HCT116 (cell line): ENCODE measurements at regions not wholly inside any gene's neighbourhood (a gene's known extent, or its start where the extent isn't known, plus 50 kb on each side); places are given as distances from the start of the nearest gene placed in this dataset.

Experiments
- CBX3 ChIP-seq: IDR thresholded peaks from 2 replicates; pipeline ENCODE4 v1.6.1; 2012; ENCODE audit warnings: low read depth
- CEBPB ChIP-seq: IDR thresholded peaks from 2 replicates; pipeline ENCODE4 v1.6.1; 2012; ENCODE audit warnings: low read depth
- ELF1 ChIP-seq: IDR thresholded peaks from 2 replicates; pipeline ENCODE4 v1.6.1; 2012; ENCODE audit warnings: low read depth, borderline replicate concordance
- EZH2phosphoT487 ChIP-seq: fragments of 200-600 bp; IDR thresholded peaks from 2 replicates; pipeline ENCODE4 v1.6.1; 2018; ENCODE audit warnings: antibody characterized with exemption, borderline replicate concordance
- JUND ChIP-seq: IDR thresholded peaks from 2 replicates; pipeline ENCODE4 v1.6.1; 2012
- POLR2A ChIP-seq: IDR thresholded peaks from 2 replicates; pipeline ENCODE4 v1.7.0; 2011; ENCODE audit warnings: borderline replicate concordance; ENCODE audit not compliant: insufficient read depth, insufficient read length; ENCODE audit errors: extremely low read depth
- POLR2AphosphoS5 ChIP-seq: IDR thresholded peaks from 2 replicates; pipeline ENCODE4 v1.6.1; 2011; ENCODE audit warnings: mild to moderate bottlenecking, low read depth, low read length, moderate library complexity
- RAD21 ChIP-seq: IDR thresholded peaks from 2 replicates; pipeline ENCODE4 v1.6.1; 2012; ENCODE audit warnings: low read depth, mild to moderate bottlenecking
- SRF ChIP-seq: IDR thresholded peaks from 2 replicates; pipeline ENCODE4 v1.6.1; 2012; ENCODE audit warnings: low read depth
- TF ChIP-seq, protein P1 (sequence below), 3 experiments: fragments of 200-600 bp in 1 of 3; sonication (generic) in 1 of 3; IDR thresholded peaks in 2 of 3; conservative IDR thresholded peaks in 1 of 3; 2 replicates each; pipeline ENCODE4 v1.5.1; 2012 to 2017; ENCODE audit warnings: low read depth in 2 of 3, low read length in 2 of 3, antibody characterized with exemption in 1 of 3, borderline replicate concordance in 1 of 3, control low read depth in 1 of 3, mild to moderate bottlenecking in 1 of 3, mixed read lengths in 1 of 3, mixed run types in 1 of 3, moderate library complexity in 1 of 3; ENCODE audit not compliant: insufficient read depth in 1 of 3
- TF ChIP-seq, protein P2 (sequence below): IDR thresholded peaks from 2 replicates; pipeline ENCODE4 v1.6.1; 2011; ENCODE audit warnings: mild to moderate bottlenecking, low read length, moderate library complexity; ENCODE audit not compliant: insufficient replicate concordance; ENCODE audit errors: extremely low read depth

DNA sequence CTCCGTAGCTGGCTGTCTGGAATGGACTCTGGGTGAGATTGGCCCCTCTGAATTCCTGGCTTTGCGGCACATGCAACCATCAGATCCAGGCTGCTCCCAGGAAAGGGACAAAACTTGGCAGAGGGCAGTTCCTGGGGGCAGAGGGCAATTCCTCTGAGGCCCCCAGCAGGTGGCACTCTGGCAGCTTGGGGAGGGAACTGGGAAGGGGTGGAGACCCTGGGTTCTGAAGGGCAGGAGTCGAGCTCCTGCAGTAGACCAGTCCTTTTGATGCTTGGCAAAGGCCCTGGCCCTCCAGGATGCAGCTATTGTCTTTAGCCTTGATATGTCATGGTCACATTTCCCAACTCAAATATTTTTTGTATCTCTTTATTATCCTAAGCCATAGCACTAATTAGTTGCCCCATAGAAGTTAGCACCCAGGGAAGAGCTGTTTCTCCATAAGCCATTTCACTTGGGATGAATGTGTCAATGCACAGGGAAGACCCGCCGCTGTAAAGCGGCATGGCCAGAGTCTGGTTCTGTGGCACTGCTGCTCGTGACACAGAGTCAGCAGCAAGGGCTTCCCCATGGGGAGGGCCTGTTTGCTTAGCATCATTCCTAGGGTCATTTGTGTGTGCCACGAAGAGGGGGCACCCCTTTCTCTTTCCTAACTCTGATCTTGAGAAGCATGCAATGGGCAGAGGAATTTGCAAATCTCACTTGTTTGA, 51.2 kb upstream of the CDK20 start:
- TF ChIP-seq RAD21: 0 out of 2 replicates have a peak, but pooled peaks have one; percentile 8
- TF ChIP-seq, protein P1, sequence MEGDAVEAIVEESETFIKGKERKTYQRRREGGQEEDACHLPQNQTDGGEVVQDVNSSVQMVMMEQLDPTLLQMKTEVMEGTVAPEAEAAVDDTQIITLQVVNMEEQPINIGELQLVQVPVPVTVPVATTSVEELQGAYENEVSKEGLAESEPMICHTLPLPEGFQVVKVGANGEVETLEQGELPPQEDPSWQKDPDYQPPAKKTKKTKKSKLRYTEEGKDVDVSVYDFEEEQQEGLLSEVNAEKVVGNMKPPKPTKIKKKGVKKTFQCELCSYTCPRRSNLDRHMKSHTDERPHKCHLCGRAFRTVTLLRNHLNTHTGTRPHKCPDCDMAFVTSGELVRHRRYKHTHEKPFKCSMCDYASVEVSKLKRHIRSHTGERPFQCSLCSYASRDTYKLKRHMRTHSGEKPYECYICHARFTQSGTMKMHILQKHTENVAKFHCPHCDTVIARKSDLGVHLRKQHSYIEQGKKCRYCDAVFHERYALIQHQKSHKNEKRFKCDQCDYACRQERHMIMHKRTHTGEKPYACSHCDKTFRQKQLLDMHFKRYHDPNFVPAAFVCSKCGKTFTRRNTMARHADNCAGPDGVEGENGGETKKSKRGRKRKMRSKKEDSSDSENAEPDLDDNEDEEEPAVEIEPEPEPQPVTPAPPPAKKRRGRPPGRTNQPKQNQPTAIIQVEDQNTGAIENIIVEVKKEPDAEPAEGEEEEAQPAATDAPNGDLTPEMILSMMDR (IDR thresholded peaks at IDR 0.05 in 2 of 3, conservative IDR thresholded peaks at IDR 0.05 in 1 of 3; ENCODE audit: borderline replicate concordance in 1 of 3, insufficient read depth in 1 of 3, low read depth in 2 of 3, low read length in 2 of 3): peak in 1 of 3 experiments; percentile 9; a peak in 1 of 6 replicates
- TF ChIP-seq POLR2AphosphoS5: no peak
- TF ChIP-seq POLR2A: no peak
- TF ChIP-seq ELF1: no peak
- TF ChIP-seq JUND: no peak
- TF ChIP-seq, protein P2, sequence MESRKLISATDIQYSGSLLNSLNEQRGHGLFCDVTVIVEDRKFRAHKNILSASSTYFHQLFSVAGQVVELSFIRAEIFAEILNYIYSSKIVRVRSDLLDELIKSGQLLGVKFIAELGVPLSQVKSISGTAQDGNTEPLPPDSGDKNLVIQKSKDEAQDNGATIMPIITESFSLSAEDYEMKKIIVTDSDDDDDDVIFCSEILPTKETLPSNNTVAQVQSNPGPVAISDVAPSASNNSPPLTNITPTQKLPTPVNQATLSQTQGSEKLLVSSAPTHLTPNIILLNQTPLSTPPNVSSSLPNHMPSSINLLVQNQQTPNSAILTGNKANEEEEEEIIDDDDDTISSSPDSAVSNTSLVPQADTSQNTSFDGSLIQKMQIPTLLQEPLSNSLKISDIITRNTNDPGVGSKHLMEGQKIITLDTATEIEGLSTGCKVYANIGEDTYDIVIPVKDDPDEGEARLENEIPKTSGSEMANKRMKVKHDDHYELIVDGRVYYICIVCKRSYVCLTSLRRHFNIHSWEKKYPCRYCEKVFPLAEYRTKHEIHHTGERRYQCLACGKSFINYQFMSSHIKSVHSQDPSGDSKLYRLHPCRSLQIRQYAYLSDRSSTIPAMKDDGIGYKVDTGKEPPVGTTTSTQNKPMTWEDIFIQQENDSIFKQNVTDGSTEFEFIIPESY: no peak
- TF ChIP-seq CEBPB: no peak
- no peak for TF ChIP-seq EZH2phosphoT487
- no peak for TF ChIP-seq SRF
- no peak for TF ChIP-seq CBX3
